HEK293T (cell line): ENCODE measurements at regions not wholly inside any gene's neighbourhood (a gene's known extent, or its start where the extent isn't known, plus 50 kb on each side); places are given as distances from the start of the nearest gene placed in this dataset.

Source experiments
- CTCF ChIA-PET: fragments of 350-600 bp; formaldehyde crosslinking; extraction: SDS; loops from one replicate; lab custom pipeline; 2021; ENCODE audit warnings: antibody characterized with exemption, inconsistent platforms; lab: Yijun Ruan, JAX
- POLR2A ChIA-PET: fragments of 350-600 bp; formaldehyde crosslinking; extraction: SDS; loops from one replicate; lab custom pipeline; 2020; ENCODE audit warnings: antibody characterized with exemption, inconsistent platforms; lab: Yijun Ruan, JAX
- DNase-seq: peaks from one replicate; pipeline ENCODE4 v3.0.0; 2012; ENCODE audit warnings: mixed read lengths; ENCODE audit errors: extremely low spot score
- ARNT ChIP-seq: fragments of 450-650 bp; IDR thresholded peaks from 2 replicates; pipeline ENCODE4 v1.6.1; 2017; ENCODE audit warnings: mild to moderate bottlenecking
- BHLHE40 ChIP-seq: fragments of 450-650 bp; IDR thresholded peaks from 2 replicates; pipeline ENCODE4 v1.6.1; 2016; ENCODE audit warnings: mild to moderate bottlenecking, moderate library complexity, borderline replicate concordance
- CTBP1 ChIP-seq: fragments of 450-650 bp; IDR thresholded peaks from 2 replicates; pipeline ENCODE4 v1.6.1; 2016; ENCODE audit warnings: borderline replicate concordance
- ELF4 ChIP-seq: fragments of 450-650 bp; IDR thresholded peaks from 2 replicates; pipeline ENCODE4 v1.6.1; 2017; ENCODE audit warnings: antibody characterized with exemption
- FOXA1 ChIP-seq: fragments of 450-650 bp; IDR thresholded peaks from 2 replicates; pipeline ENCODE4 v1.6.1; 2016; ENCODE audit warnings: mild to moderate bottlenecking
- FOXK2 ChIP-seq: fragments of 450-650 bp; IDR thresholded peaks from 2 replicates; pipeline ENCODE4 v1.6.1; 2016; ENCODE audit warnings: mild to moderate bottlenecking
- FOXM1 ChIP-seq: fragments of 450-650 bp; IDR thresholded peaks from 2 replicates; pipeline ENCODE4 v1.6.1; 2017; ENCODE audit warnings: mild to moderate bottlenecking, borderline replicate concordance
- HDGF ChIP-seq: fragments of 450-650 bp; IDR thresholded peaks from 2 replicates; pipeline ENCODE4 v1.6.1; 2017; ENCODE audit warnings: antibody characterized with exemption, borderline replicate concordance
- L3MBTL2 ChIP-seq: fragments of 450-650 bp; conservative IDR thresholded peaks from 2 replicates; pipeline ENCODE4 v1.6.1; 2016; ENCODE audit warnings: mild to moderate bottlenecking
- LEF1 ChIP-seq: fragments of 450-650 bp; IDR thresholded peaks from 2 replicates; pipeline ENCODE4 v1.6.1; 2017; ENCODE audit warnings: mild to moderate bottlenecking, borderline replicate concordance
- NFRKB ChIP-seq: fragments of 450-650 bp; IDR thresholded peaks from 2 replicates; pipeline ENCODE4 v1.6.1; 2016; ENCODE audit warnings: mild to moderate bottlenecking, moderate library complexity
- PKNOX1 ChIP-seq: fragments of 450-650 bp; IDR thresholded peaks from 2 replicates; pipeline ENCODE4 v1.6.1; 2016
- SP1 ChIP-seq: fragments of 450-650 bp; IDR thresholded peaks from 2 replicates; pipeline ENCODE4 v1.6.1; 2017
- SUZ12 ChIP-seq: fragments of 450-650 bp; IDR thresholded peaks from 2 replicates; pipeline ENCODE4 v1.6.1; 2016; ENCODE audit warnings: mild to moderate bottlenecking
- TARDBP ChIP-seq: fragments of 450-650 bp; IDR thresholded peaks from 2 replicates; pipeline ENCODE4 v1.6.1; 2016
- ZNF384 ChIP-seq: fragments of 450-650 bp; IDR thresholded peaks from 2 replicates; pipeline ENCODE4 v1.6.1; 2016

GRCh38 chr7:54345746-54346145 is 196.4 kb upstream of the VSTM2A start:
- CTCF ChIA-PET: no interaction called here
- DNase-seq: no peak
- POLR2A ChIA-PET: no interaction called here
- no peak for TF ChIP-seq SUZ12
- no peak for TF ChIP-seq CTBP1
- TF ChIP-seq FOXA1: no peak
- TF ChIP-seq SP1: no peak
- TF ChIP-seq TARDBP: no peak
- TF ChIP-seq BHLHE40: no peak
- no peak for TF ChIP-seq LEF1
- TF ChIP-seq PKNOX1: no peak
- no peak for TF ChIP-seq NFRKB
- no peak for TF ChIP-seq ARNT

- ChIA-PET CTCF (no interaction called here), POLR2A (no interaction called here)
- TF ChIP-seq BHLHE40 (no peak), ARNT (no peak), NFRKB (no peak), ELF4 (no peak), SUZ12 (no peak), HDGF (no peak), ZNF384 (no peak), SP1 (no peak)
- no peak for DNase-seq
Observed at GRCh38 chr7:54349229-54349628, 192.9 kb upstream of the VSTM2A start.

- POLR2A ChIA-PET: no interaction called here
- no peak for TF ChIP-seq NFRKB
- TF ChIP-seq L3MBTL2: no peak
- TF ChIP-seq TARDBP: no peak
- no peak for TF ChIP-seq CTBP1
- no peak for TF ChIP-seq ARNT
- TF ChIP-seq FOXK2: no peak
- TF ChIP-seq LEF1: no peak
- no peak for TF ChIP-seq BHLHE40
- TF ChIP-seq ELF4: no peak
- no peak for TF ChIP-seq FOXA1
- TF ChIP-seq SP1: no peak
- TF ChIP-seq PKNOX1: no peak
- no peak for TF ChIP-seq HDGF
- TF ChIP-seq FOXM1: no peak
- TF ChIP-seq SUZ12: no peak
- TF ChIP-seq ZNF384: no peak
- CTCF ChIA-PET: no interaction called here
- no peak for DNase-seq
Observed at GRCh38 chr7:54354436-54354835, 187.7 kb upstream of the VSTM2A start.

GRCh38 chr7:54355842-54356241 is 186.3 kb upstream of the VSTM2A start:
- TF ChIP-seq PKNOX1 (no peak), LEF1 (no peak), ELF4 (no peak), FOXM1 (no peak), ARNT (no peak), NFRKB (no peak), L3MBTL2 (no peak)
- ChIA-PET CTCF (no interaction called here), POLR2A (no interaction called here)
- DNase-seq: no peak

GRCh38 chr7:54360075-54360840 is 181.9 kb upstream of the VSTM2A start:
- ChIA-PET CTCF (no interaction called here), POLR2A (no interaction called here)
- no peak for DNase-seq
- no peak for TF ChIP-seq CTBP1
- TF ChIP-seq PKNOX1: no peak
- no peak for TF ChIP-seq NFRKB
- no peak for TF ChIP-seq FOXA1
- no peak for TF ChIP-seq ZNF384
- no peak for TF ChIP-seq FOXK2
- no peak for TF ChIP-seq TARDBP
- no peak for TF ChIP-seq ARNT
- TF ChIP-seq L3MBTL2: no peak
- TF ChIP-seq ELF4: no peak
- no peak for TF ChIP-seq SP1
- no peak for TF ChIP-seq FOXM1
- no peak for TF ChIP-seq BHLHE40
- TF ChIP-seq LEF1: no peak
- TF ChIP-seq SUZ12: no peak
- no peak for TF ChIP-seq HDGF
